AG04450 (cell line): ENCODE measurements at regions not wholly inside any gene's neighbourhood (a gene's known extent, or its start where the extent isn't known, plus 50 kb on each side); places are given as distances from the start of the nearest gene placed in this dataset.

Experiments used
- CTCF ChIA-PET: fragments of 300-600, 350-600 bp; formaldehyde crosslinking; extraction: SDS; loops from one replicate; lab custom pipeline; 2022; ENCODE audit warnings: antibody characterized with exemption, inconsistent platforms; lab: Charles Lee
- POLR2A ChIA-PET: fragments of 350-600 bp; formaldehyde crosslinking; extraction: SDS; loops from one replicate; lab custom pipeline; 2021; ENCODE audit warnings: antibody characterized with exemption, inconsistent platforms; lab: Yijun Ruan, JAX
- DNase-seq: peaks from one replicate; pipeline ENCODE4 v3.0.0-alpha.2; 2011; ENCODE audit warnings: low read depth, low spot score
- H3K27ac ChIP-seq: one replicate; pipeline ENCODE4 v1.5.1; 2012; ENCODE audit warnings: low read depth, low read length, control low read depth
- H3K27me3 ChIP-seq: one replicate; pipeline ENCODE4 v1.6.0; 2012; ENCODE audit warnings: low read length; ENCODE audit not compliant: control insufficient read depth, insufficient read depth
- H3K4me3 ChIP-seq: 2 replicates; pipeline ENCODE4 v1.5.1; 2011; ENCODE audit warnings: mild to moderate bottlenecking, low read depth, low read length, control low read depth
- H3K9me3 ChIP-seq: 2 replicates; pipeline ENCODE4 v1.5.1; 2012; ENCODE audit warnings: low read length; ENCODE audit not compliant: control insufficient read depth, insufficient read depth
- TF ChIP-seq, protein P1 (sequence below): IDR thresholded peaks from 2 replicates; pipeline ENCODE4 v1.5.1; 2011; ENCODE audit warnings: low read depth, low read length, control low read depth, inconsistent platforms

DNA sequence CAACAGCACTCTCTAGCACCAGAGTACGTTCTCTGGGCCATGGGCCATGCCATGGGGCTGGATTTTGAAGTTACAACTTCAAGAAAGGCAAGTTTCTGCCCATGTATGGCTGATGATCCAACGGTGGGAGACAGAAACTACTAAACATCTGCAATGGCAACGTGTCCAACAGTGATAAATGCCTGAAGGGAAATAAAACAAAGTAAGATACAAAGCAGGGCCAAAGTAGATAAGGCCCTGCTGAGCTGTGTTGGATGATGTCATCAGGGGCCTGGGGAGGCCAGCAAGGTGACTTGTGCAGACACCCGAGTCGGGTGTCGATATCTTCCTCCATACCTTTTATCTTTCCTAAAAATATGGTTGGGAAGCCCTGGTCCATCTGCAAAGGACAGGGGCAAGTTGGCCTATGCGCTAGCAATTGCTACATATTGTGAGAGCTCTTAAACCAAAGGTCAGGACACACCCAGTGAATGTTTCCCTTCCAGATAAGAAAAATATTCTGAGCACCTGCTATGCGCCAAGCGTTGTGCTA is 487.2 kb downstream of the MN1 start:
- TF ChIP-seq, protein P1, sequence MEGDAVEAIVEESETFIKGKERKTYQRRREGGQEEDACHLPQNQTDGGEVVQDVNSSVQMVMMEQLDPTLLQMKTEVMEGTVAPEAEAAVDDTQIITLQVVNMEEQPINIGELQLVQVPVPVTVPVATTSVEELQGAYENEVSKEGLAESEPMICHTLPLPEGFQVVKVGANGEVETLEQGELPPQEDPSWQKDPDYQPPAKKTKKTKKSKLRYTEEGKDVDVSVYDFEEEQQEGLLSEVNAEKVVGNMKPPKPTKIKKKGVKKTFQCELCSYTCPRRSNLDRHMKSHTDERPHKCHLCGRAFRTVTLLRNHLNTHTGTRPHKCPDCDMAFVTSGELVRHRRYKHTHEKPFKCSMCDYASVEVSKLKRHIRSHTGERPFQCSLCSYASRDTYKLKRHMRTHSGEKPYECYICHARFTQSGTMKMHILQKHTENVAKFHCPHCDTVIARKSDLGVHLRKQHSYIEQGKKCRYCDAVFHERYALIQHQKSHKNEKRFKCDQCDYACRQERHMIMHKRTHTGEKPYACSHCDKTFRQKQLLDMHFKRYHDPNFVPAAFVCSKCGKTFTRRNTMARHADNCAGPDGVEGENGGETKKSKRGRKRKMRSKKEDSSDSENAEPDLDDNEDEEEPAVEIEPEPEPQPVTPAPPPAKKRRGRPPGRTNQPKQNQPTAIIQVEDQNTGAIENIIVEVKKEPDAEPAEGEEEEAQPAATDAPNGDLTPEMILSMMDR: no peak
- H3K27ac ChIP-seq: no peak overlapping the region
- CTCF ChIA-PET: no interaction called here
- POLR2A ChIA-PET: no interaction called here
- H3K27me3 ChIP-seq: peaks cover 28% of the 10 kb centered on the region
- no peak for DNase-seq
- no peaks in the 10 kb centered on the region for H3K9me3 ChIP-seq
- H3K4me3 ChIP-seq: no peak overlapping the region

DNA sequence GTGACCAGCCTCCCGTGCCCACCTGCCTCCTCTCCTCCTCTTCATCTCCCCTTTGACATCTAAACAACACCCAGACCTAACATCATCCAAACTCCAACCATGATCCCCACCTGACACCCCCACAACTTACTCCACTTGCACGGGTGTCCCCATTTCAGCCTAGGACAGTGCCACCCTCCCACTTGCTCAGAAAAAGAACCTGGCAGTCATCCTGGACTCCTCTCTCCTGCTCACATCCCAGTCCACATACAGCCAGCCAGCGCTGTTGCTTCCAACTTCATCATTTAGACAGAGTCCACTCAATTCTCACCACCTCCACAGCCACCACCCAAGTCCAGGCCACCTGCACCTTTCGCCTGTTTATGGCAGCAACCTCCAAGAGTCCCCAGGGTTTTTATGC is 485.7 kb downstream of the MN1 start:
- CTCF ChIA-PET: no interaction called here
- DNase-seq: no peak

DNA sequence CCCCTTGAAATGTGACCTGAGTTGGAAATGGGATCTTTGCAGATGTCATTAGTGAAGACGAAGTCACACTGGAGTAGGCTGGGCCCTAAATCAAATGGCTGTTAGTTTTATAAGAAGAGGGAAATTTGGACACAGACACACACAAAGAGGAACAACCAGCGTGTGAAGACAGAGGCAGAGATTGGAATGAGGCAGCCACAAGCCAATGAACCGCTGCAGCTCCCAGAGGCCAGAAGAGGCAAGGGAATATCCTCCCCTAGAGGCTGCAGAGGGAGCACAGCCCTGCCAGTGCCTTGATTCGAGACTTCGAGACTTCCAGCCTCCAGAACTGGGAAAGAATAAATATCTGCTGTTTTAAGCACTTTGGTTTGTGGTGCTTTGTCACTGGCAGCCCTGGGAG is 484.5 kb downstream of the MN1 start:
- DNase-seq: no peak
- CTCF ChIA-PET: no interaction called here
- TF ChIP-seq, protein P1: 0 out of 2 replicates have a peak, but pooled peaks have one; percentile 15

More for the DNA sequence above, 485.7 kb downstream of the MN1 start:
- Histone ChIP-seq H3K4me3 (no peak overlapping the region), H3K9me3 (no peaks in the 10 kb centered on the region), H3K27ac (no peak overlapping the region), H3K27me3 (peaks cover 33% of the 10 kb centered on the region)
- TF ChIP-seq, protein P1: no peak
- POLR2A ChIA-PET: no interaction called here

DNA sequence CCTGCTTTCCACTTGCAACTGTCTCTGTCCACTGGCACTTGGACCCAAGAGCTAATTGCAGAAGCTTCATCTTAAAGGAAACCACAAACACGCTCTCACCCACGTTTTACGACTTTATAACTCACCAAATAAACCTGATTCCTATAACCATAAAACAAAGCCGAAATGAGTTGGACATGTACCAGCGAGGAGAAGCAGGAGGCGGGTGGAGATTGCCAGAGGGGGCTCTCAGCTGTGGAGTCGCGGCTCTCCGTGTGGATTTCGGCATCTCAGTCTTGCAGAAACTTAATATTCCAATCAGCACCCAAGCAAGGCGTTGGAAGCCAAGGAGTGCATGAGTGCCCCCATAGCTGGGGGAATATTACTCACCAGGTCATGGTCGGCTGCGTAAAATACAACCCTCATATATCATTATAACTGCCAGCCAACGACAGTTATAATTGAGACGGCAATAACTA is 483.6 kb downstream of the MN1 start:
- CTCF ChIA-PET: no interaction called here
- H3K27me3 ChIP-seq: peaks cover 44% of the 10 kb centered on the region
- TF ChIP-seq, protein P1: no peak
- H3K27ac ChIP-seq: no peak overlapping the region
- no peak overlapping the region for H3K4me3 ChIP-seq
- DNase-seq: no peak
- POLR2A ChIA-PET: no interaction called here
- H3K9me3 ChIP-seq: no peaks in the 10 kb centered on the region

More for the DNA sequence above, 484.5 kb downstream of the MN1 start:
- POLR2A ChIA-PET: no interaction called here
- H3K27me3 ChIP-seq: peaks cover 36% of the 10 kb centered on the region
- no peak overlapping the region for H3K4me3 ChIP-seq
- no peaks in the 10 kb centered on the region for H3K9me3 ChIP-seq
- H3K27ac ChIP-seq: no peak overlapping the region

DNA sequence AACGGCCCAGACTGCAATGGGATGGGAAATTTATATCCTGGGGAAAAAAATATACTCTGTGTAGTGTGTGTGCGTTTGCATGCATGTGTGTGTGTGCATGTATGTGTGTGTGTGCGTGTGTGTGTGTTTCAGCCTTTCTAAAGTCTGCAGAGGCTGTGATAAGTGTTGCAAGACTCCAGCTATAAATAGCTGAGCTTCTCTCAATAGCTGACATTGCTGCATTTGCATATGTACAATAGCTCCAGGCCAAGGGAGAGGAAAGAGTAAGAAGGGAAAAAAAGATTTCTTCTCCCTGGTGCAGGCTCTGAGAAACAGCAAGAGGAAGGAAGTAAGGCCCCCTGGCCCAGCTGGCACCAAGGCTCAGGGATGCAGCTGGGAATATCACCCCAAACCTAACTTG is 483.0 kb downstream of the MN1 start:
- CTCF ChIA-PET: no interaction called here
- TF ChIP-seq, protein P1: no peak
- POLR2A ChIA-PET: no interaction called here

More for the DNA sequence above, 483.0 kb downstream of the MN1 start:
- no peak for DNase-seq
- no peak overlapping the region for H3K27ac ChIP-seq
- H3K4me3 ChIP-seq: no peak overlapping the region
- peaks cover under 1% of the 10 kb centered on the region; the same call in 1 of the 2 replicates for H3K9me3 ChIP-seq
- peaks cover 44% of the 10 kb centered on the region for H3K27me3 ChIP-seq
